ENCODE measurements at regions not wholly inside any gene's neighbourhood (a gene's known extent, or its start where the extent isn't known, plus 50 kb on each side); places are given as distances from the start of the nearest gene placed in this dataset.
"Not testable (repeated sequence)": the region's sequence is repeated elsewhere in the genome, so short reads cannot be mapped to it uniquely, and the experiment has no call there.

GRCh38 chr2:31778153-31778552, 197.4 kb upstream of the SRD5A2 start:
- ATAC-seq: no peak
- TF ChIP-seq EP300 (IDR thresholded peaks at IDR 0.05) (no peak), POLR2AphosphoS5 (IDR thresholded peaks at IDR 0.05) (no peak), CTCF (IDR thresholded peaks at IDR 0.05) (no peak), POLR2A (IDR thresholded peaks at IDR 0.05) (no peak)
- Histone ChIP-seq H3K9me3 (peaks cover 0 to 24% (median 0%) of the 10 kb centered on the region in 3 donors), H3K4me3 (no peak overlapping the region), H3K27me3 (no peaks in the 10 kb centered on the region), H3K36me3 (no peaks in the 10 kb centered on the region), H3K27ac (no peak overlapping the region), H3K4me1 (no peaks in the 10 kb centered on the region)
- WGBS, 2 donors (ENCODE audit: low coverage in 1 of 2): 72 to 100% methylated on average over 1 to 5 of the region's 10 CpGs

- no peak overlapping the region for H3K4me3 ChIP-seq
- no peak for ATAC-seq
- H3K4me1 ChIP-seq: no peaks in the 10 kb centered on the region
- TF ChIP-seq POLR2AphosphoS5 (IDR thresholded peaks at IDR 0.05) (no peak), EP300 (IDR thresholded peaks at IDR 0.05) (no peak), POLR2A (IDR thresholded peaks at IDR 0.05) (no peak), CTCF (IDR thresholded peaks at IDR 0.05) (no peak)
- WGBS, 2 donors (ENCODE audit: low coverage in 1 of 2): 64 to 67% methylated on average over 2 of the region's 2 CpGs
- no peak overlapping the region for H3K27ac ChIP-seq
- H3K36me3 ChIP-seq: no peaks in the 10 kb centered on the region
- no peaks in the 10 kb centered on the region for H3K27me3 ChIP-seq
- H3K9me3 ChIP-seq: no peaks in the 10 kb centered on the region
Observed at GRCh38 chr2:31770741-31771140, 190.0 kb upstream of the SRD5A2 start.

- TF ChIP-seq EP300 (IDR thresholded peaks at IDR 0.05) (no peak), CTCF (IDR thresholded peaks at IDR 0.05) (no peak), POLR2A (IDR thresholded peaks at IDR 0.05) (no peak), POLR2AphosphoS5 (IDR thresholded peaks at IDR 0.05) (no peak)
- Histone ChIP-seq H3K9me3 (peaks cover 0 to 6% (median 0%) of the 10 kb centered on the region in 3 donors), H3K27me3 (no peaks in the 10 kb centered on the region), H3K36me3 (no peaks in the 10 kb centered on the region), H3K27ac (no peak overlapping the region), H3K4me1 (no peaks in the 10 kb centered on the region), H3K4me3 (no peak overlapping the region)
- 36 to 50% methylated on average over 1 to 2 of the region's 2 CpGs for WGBS, 2 donors (ENCODE audit: low coverage in 1 of 2)
- no peak for ATAC-seq
Observed at GRCh38 chr2:31765078-31765945, 184.6 kb upstream of the SRD5A2 start.

- ATAC-seq: no peak
- H3K36me3 ChIP-seq: no peaks in the 10 kb centered on the region
- no peaks in the 10 kb centered on the region for H3K4me1 ChIP-seq
- H3K9me3 ChIP-seq: peaks cover 0 to 6% (median 0%) of the 10 kb centered on the region in 3 donors
- no peaks in the 10 kb centered on the region for H3K27me3 ChIP-seq
- no peak overlapping the region for H3K27ac ChIP-seq
- TF ChIP-seq POLR2A (IDR thresholded peaks at IDR 0.05) (no peak), EP300 (IDR thresholded peaks at IDR 0.05) (no peak), POLR2AphosphoS5 (IDR thresholded peaks at IDR 0.05) (no peak), CTCF (IDR thresholded peaks at IDR 0.05) (no peak)
- no peak overlapping the region for H3K4me3 ChIP-seq
- WGBS, 2 donors (ENCODE audit: low coverage in 1 of 2): 57 to 65% methylated on average over 2 of the region's 2 CpGs
Observed at GRCh38 chr2:31764169-31764568, 183.4 kb upstream of the SRD5A2 start.

- H3K9me3 ChIP-seq: peaks cover 0 to 6% (median 0%) of the 10 kb centered on the region in 3 donors
- no peak for TF ChIP-seq CTCF (IDR thresholded peaks at IDR 0.05)
- TF ChIP-seq POLR2A (IDR thresholded peaks at IDR 0.05): no peak
- no peak for TF ChIP-seq POLR2AphosphoS5 (IDR thresholded peaks at IDR 0.05)
- no peak for TF ChIP-seq EP300 (IDR thresholded peaks at IDR 0.05)
- no peaks in the 10 kb centered on the region for H3K36me3 ChIP-seq
- no peak overlapping the region for H3K4me3 ChIP-seq
- H3K27me3 ChIP-seq: no peaks in the 10 kb centered on the region
- no peak overlapping the region for H3K27ac ChIP-seq
- ATAC-seq: no peak
- 34 to 59% methylated on average over 2 of the region's 2 CpGs for WGBS, 2 donors (ENCODE audit: low coverage in 1 of 2)
- H3K4me1 ChIP-seq: no peaks in the 10 kb centered on the region
Observed at GRCh38 chr2:31762085-31762484, 181.3 kb upstream of the SRD5A2 start.

- WGBS, 2 donors (ENCODE audit: low coverage in 1 of 2): 97 to 100% methylated on average over 1 to 2 of the region's 2 CpGs
Observed at GRCh38 chr2:31757351-31757750, 176.6 kb upstream of the SRD5A2 start.

GRCh38 chr2:31748746-31749145, 168.0 kb upstream of the SRD5A2 start:
- ATAC-seq, H3K4me1 ChIP-seq, H3K36me3 ChIP-seq, H3K27me3 ChIP-seq, H3K4me3 ChIP-seq, H3K27ac ChIP-seq: not testable (repeated sequence)
- peaks cover 0 to 28% (median 0%) of the 10 kb centered on the region in 3 donors for H3K9me3 ChIP-seq
- WGBS, 2 donors (ENCODE audit: low coverage in 1 of 2): 77 to 97% methylated on average over 3 to 5 of the region's 13 CpGs

More at GRCh38 chr2:31757351-31757750, 176.6 kb upstream of the SRD5A2 start:
- H3K9me3 ChIP-seq: peaks cover 0 to 29% (median 0%) of the 10 kb centered on the region in 3 donors
- H3K36me3 ChIP-seq, H3K27me3 ChIP-seq, ATAC-seq, H3K4me3 ChIP-seq, H3K27ac ChIP-seq, H3K4me1 ChIP-seq: not testable (repeated sequence)
